HEK293T (cell line): ENCODE measurements at regions not wholly inside any gene's neighbourhood (a gene's known extent, or its start where the extent isn't known, plus 50 kb on each side); places are given as distances from the start of the nearest gene placed in this dataset.

ENCODE experiments used
- BHLHE40 ChIP-seq: fragments of 450-650 bp; IDR thresholded peaks from 2 replicates; pipeline ENCODE4 v1.6.1; 2016; ENCODE audit warnings: mild to moderate bottlenecking, moderate library complexity, borderline replicate concordance
- CTBP1 ChIP-seq: fragments of 450-650 bp; IDR thresholded peaks from 2 replicates; pipeline ENCODE4 v1.6.1; 2016; ENCODE audit warnings: borderline replicate concordance
- ELF4 ChIP-seq: fragments of 450-650 bp; IDR thresholded peaks from 2 replicates; pipeline ENCODE4 v1.6.1; 2017; ENCODE audit warnings: antibody characterized with exemption
- FOXA1 ChIP-seq: fragments of 450-650 bp; IDR thresholded peaks from 2 replicates; pipeline ENCODE4 v1.6.1; 2016; ENCODE audit warnings: mild to moderate bottlenecking
- FOXM1 ChIP-seq: fragments of 450-650 bp; IDR thresholded peaks from 2 replicates; pipeline ENCODE4 v1.6.1; 2017; ENCODE audit warnings: mild to moderate bottlenecking, borderline replicate concordance
- HDGF ChIP-seq: fragments of 450-650 bp; IDR thresholded peaks from 2 replicates; pipeline ENCODE4 v1.6.1; 2017; ENCODE audit warnings: antibody characterized with exemption, borderline replicate concordance
- LEF1 ChIP-seq: fragments of 450-650 bp; IDR thresholded peaks from 2 replicates; pipeline ENCODE4 v1.6.1; 2017; ENCODE audit warnings: mild to moderate bottlenecking, borderline replicate concordance
- PKNOX1 ChIP-seq: fragments of 450-650 bp; IDR thresholded peaks from 2 replicates; pipeline ENCODE4 v1.6.1; 2016
- SP1 ChIP-seq: fragments of 450-650 bp; IDR thresholded peaks from 2 replicates; pipeline ENCODE4 v1.6.1; 2017
- SUZ12 ChIP-seq: fragments of 450-650 bp; IDR thresholded peaks from 2 replicates; pipeline ENCODE4 v1.6.1; 2016; ENCODE audit warnings: mild to moderate bottlenecking
- TARDBP ChIP-seq: fragments of 450-650 bp; IDR thresholded peaks from 2 replicates; pipeline ENCODE4 v1.6.1; 2016
- ZNF384 ChIP-seq: fragments of 450-650 bp; IDR thresholded peaks from 2 replicates; pipeline ENCODE4 v1.6.1; 2016

- TF ChIP-seq HDGF (no peak), CTBP1 (no peak), ELF4 (no peak), SUZ12 (no peak), FOXA1 (no peak), LEF1 (no peak), SP1 (no peak), TARDBP (no peak), FOXM1 (no peak), ZNF384 (no peak), PKNOX1 (no peak), BHLHE40 (no peak)
These were observed 169.7 kb downstream of the ATG4C start for GRCh38 chr1:62953633-62954032.
